Middle frontal gyrus (tissue), 1 donor: ENCODE measurements at regions not wholly inside any gene's neighbourhood (a gene's known extent, or its start where the extent isn't known, plus 50 kb on each side); places are given as distances from the start of the nearest gene placed in this dataset.

ENCODE experiments used
- DNase-seq: peaks from one replicate; pipeline ENCODE4 v3.0.0-alpha.2; 2015; ENCODE audit warnings: low spot score; ENCODE audit errors: extremely low spot score

DNA sequence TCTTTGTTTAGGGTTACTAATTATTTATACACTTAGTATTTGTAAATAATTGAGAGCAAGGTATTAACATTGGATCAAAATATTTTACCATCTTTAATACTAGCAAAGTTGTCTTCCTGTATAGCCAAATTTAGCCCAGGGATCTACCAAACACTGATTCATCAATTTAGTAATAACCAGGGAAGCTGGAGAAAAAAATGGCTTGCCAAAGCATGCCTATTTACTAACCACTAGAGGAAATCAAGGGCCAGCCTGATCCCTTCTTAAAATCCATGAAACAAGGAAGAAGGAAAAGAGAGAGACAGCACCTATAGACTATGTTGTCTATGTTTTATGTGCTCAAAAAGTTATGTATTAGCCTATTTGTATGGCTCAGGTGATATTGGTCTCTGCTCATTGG, 450.3 kb upstream of the GJE1 start:
- DNase-seq = no peak

DNA sequence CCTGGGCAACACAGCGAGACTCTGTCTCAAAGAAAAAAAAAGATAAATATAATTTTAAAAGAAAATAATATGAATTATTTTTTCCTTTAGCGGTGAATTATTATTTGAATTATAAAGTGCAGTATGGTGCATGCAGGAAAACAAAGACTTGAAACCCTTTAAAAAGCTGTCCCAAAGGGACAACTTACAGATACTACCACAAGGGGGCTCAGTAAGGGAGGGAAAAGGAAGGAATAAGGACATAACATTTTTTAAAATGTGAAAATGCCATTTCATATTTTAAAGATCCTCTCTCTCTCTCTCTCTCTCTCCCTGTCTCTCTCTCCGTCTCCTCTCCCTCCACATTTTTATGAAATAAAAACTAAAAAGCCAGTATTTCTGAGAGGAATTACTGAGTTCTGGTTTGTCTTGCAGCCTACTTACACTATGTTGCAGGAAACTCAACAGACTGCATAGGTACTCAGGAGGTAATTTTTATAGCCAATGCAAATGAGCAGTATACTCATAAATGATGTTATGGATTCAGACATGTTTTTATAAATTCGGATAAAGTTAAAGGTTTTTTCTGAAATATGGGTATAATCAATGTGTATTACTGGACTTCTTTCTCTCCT, 455.0 kb upstream of the GJE1 start:
- no peak for DNase-seq

DNA sequence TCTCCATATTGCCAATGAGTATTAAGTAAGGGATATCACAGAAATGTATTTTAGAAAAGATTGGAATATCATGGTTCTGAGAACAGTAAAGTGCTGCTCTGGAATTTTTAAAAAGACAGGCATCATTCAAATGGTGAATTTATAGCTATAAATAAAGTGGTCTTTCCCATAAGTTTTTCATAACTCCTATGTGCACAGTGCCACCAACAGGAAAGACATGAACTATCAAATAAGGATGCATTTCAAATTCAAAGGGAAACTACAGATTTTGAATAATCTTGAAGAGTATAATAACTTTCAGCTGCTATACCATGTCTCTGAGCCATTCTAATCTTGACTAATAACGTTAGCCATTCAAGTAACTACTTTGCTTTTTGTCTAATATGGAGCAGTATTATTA, 456.8 kb upstream of the GJE1 start:
- DNase-seq = no peak

DNA sequence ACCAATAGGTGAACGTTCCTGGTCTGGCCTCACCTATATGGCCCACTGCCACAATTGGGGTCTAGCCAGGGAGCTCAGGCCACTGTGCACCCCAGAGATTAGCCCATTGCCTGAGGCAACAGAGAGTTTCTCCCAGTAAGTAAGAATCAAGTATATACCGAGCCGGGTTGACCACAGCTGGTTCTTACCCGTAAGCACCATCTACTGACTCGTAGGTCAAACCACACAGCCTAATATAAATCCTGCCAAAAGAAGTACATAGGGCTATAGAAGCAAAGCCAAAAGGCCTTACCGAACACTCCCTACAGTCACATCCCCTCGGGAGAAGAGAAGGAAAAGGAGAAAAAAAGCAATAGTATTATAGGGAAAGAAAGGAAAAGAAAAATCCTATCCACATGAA, 463.6 kb upstream of the GJE1 start:
- DNase-seq = no peak

DNA sequence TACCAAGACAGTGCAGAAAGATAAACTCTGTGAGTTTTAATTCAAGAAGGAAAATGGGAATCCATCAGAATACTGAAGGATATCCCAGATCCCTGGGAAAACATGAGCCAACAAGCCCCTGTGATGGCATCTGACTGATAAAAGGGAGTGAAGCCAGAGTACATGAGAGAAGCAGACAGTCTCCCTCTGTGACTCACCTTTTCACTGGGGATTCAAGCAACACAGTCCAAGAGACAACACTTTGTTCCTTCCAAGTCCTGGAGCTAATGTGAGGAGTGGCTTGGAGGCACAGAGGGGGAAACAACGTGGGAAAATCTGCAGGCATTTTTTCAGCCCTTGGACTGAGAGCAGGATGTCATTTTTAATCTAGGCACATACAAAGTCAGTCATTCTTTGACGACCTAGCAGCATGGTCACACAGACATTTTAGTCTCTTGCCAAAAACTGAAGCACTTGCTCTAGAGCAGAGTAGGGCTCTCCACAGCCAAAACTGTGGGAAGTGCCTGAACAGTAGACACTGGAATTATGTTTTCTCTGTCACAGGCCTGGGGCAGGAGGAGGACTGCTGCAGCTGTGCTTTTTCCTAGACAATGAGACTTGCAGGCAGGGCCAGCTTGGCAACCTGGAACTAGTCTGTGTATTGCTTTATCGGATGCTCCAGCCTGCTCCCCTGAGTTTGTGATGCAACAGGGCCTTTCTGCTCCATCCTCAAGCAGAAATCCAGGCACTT, 465.0 kb upstream of the GJE1 start:
- no peak for DNase-seq

DNA sequence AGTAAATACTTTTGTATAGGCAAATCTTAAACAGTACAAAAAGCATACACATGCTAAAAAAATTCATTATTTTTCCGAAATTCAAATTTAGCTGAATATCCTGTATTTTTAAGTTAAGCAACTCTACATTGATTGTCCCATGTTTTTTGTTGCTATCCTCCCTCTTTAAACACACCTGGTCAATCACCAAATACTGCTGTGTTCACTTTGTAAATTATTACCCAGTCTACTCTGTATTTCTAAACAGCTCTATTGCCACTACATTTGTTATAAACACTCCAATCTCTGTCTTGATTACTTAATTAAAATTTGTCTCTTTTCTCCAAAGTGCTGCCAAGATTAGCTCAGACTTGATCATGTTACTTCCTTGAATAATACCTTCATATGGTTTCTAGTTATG, 466.5 kb upstream of the GJE1 start:
- DNase-seq = no peak

DNA sequence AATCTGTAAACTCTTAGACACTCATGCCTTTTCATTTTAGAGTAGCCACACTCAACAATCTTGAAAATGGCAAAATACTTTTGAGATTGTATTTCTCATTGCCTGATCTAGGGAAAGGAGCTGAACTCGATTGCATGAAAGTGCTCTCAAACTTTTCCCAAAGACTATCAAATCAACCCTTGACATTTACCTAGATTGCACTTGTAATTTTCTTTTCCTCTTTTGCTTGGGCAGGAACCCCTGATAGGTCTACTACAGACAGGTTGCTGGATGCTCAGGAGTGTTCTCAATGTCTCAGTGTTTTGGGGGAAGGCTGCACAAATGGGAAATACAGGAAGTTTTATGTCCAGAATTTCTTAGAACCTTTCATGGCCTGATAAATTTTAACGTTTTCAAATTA, 468.0 kb upstream of the GJE1 start:
- no peak for DNase-seq

DNA sequence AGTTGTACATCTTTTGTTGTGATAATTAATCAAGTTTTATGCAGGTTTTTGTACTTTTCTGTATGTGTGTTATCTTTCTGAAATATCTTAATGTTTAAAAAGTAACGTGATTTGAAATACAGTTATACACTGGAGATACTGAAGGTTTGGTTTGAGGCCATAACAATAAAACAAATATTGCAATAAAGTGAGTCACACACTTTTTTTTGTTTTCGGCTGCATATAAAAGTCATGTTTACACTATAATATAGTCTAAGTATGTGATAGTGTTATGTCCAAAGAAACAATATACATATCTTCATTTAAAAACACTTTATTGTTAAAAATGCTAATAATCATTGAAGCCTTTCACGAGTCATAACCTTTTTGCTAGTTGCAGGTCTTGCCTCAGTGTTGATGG, 473.1 kb upstream of the GJE1 start:
- no peak for DNase-seq

DNA sequence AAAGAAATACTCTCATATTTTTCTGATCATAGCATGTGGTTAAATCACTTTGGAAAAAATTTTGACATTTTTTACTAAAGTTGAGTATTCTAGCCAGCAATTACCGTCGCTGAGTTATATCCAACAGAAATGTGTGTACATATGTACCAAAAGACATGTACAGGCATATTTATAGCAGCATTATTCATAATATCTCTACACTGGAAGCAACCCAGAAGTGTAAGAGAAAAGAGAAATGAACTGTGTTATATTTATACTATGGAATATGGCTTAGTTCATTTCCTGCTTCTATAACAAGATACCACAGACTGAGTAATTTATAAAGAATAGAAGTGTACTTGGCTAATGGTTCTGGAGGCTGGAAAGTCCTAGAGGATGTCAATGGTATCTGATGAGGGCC, 474.0 kb upstream of the GJE1 start:
- no peak for DNase-seq

DNA sequence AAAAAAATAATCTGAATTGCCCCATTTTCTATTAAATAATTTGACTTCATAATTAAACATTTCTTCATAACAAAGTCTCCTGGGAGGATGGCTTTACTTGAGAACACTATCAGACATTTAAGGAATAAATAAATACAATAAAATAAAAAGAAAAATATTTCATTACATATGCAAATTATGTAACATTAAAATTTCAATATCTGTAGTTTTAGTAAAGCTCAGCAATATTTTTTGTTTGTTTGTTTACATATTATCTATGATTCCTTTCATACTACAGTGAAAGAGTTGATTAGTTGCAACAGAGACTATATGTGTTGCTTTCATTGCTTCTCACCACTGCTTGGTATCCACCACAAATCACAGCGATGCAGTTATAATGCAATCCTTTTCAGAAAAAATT, 474.9 kb upstream of the GJE1 start:
- no peak for DNase-seq

DNA sequence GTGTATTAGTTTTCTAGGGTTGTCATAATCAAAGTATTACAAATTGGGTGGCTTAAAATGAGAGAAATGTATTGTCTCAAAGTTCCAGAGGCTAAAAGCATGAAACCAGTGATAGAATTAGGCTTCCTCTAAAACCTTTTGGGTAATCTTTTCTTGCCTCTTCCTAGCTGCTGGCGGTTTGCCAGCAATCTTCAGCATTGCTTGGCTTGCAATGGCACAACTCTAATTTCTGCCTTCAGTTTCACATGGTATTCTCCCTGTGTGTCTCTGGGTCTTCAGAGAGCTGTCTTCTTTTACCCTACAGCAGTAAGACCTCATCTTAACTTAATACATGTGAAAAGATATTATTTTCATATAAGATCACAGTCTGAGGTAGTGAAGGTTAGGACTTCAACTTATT, 479.1 kb upstream of the GJE1 start:
- no peak for DNase-seq

DNA sequence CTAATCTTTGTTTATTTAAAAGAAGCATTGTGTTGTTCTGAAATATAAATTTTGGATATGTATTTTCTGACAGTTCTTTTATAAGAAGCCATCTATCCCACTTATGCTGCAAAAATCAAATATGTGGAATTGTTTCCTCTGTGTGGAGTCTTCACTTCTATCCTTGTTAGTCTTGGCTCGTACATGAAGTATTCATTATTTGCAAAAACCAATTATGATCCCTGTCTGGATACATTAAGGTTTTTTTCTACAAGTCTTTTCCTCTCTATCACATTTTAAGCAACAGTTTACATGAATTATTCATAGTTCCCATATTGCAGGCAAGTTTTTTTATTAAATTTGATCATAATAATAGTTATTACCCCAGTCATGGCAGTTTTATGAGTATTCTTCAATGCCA, 490.8 kb upstream of the GJE1 start:
- no peak for DNase-seq

DNA sequence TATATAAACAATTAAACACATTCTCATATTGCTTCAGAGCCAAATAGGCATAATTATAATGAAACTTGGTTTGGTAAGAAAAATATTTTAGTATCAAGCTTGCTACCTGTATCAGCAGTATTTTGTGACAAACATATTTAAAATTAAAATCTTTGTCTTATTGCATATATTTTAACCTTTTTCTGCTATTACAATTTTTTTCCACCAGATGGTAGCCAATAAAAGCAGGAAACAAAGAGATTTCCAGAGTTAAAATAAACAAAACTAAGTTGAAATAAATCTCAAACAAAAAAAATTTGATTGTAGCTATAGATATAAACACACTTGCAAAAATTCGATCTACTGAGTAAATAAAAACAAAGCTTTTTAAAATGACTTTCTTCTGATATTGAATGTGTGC, 491.3 kb upstream of the GJE1 start:
- DNase-seq = no peak

DNA sequence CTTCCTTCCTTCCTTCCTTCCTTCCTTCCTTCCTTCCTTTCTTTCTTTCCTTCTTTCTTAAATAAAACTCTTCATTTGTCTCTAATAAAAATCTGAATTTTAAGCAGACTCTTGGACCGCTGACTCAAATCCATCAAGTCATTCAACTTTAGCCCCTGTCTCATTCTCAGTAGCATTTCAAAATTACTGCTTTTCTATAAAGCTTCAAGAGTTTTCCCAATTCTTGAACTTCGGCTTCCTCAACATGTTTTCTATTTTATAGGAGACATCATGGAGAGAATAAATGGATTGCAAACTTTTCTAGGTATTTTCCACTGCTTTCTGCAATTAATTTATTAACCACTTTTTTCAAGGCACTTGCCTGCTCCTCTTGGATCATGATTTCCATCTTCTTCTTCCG, 497.1 kb upstream of the GJE1 start:
- DNase-seq = no peak

DNA sequence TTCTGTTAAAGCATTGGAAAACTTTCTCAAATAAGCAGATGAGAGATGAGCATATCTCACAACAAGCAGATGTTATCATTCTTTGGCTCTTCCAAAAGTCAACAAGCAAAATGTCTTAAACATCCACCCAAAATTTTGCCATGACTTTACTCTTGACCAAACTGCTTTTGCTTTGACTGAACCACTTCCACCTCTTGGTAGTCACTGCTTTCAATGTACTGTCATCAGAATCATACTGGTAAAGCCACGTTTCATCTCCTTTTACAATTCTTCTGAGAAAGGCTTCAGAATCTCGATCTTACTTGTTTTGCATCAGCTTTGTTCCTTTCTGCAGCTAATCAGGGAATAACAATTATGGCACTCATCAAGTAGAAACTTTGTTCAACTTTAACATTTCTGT, 498.5 kb upstream of the GJE1 start:
- DNase-seq = no peak

DNA sequence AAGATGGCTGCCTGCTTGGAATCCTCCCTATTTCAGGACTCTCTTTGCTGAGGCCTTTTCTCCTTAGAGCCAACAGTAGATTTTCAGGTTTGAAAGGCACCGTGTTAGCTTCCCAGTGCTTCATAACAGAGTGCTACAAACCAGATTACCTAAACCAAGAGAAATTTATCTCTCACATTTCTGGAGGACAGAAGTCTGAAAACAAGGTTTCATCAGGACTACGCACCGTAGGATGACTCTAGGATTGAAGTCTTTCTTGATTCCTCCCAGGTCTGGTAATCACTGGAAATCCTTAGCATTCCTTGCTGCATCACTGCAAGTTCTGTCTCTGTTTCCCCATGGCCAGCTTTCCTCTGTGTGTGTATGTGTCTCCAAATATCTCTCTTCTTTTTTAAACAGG, 508.4 kb upstream of the GJE1 start:
- no peak for DNase-seq

DNA sequence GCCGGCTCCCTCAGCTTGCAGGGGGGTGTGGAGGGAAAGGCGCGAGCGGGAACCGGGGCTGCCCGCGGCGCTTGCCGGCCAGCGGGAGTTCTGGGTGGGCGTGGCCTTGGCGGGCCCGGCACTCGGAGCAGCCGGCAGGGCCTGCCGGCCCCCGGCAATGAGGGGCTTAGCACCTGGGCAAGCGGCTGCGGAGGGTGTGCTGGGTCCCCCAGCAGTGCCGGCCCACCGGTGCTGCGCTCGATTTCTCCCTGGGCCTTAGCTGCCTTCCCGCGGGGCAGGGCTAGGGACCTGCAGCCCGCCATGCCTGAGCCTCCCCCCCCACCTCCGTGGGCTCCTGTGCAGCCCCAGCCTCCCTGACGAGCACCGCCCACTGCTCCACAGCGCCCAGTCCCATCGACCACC, 514.5 kb upstream of the GJE1 start:
- no peak for DNase-seq

DNA sequence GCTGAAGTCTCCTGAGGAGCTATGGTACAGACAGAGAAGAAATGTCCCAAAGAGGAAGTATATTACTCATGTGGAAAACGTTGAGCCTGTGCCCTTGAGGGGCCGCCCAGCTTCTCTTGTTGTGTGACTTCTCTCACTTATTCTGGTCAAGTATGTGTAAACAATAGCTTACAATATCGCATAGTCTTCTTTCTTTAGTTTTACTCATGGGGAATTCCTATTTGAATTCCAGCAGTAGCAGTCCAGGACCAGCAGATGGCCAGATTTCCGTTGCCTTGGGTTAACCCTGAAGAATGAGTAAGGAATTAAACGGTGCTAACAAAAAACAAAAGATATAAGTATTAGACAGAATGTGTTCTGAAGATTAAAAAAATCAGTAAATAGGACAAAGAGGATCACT, 522.0 kb upstream of the GJE1 start:
- no peak for DNase-seq

DNA sequence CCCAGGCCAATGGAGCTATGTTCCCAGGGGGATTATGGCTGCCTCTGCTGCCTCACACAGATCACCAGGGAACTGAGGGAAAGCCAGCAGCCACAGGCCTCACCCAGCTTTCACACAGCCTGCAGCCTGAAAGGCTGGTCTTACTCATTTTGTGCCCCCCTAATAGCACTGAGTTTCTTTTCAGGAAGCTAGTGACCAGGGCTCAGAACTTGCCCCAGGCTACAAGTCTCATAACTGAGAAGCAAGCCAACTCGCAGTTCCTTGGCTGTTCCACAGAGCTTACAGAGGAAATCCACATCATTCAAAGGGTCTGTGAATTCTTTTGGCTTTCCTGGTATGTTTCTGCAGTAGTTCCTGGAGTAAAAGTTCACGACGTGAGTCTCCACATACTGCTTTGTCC, 524.8 kb upstream of the GJE1 start:
- no peak for DNase-seq

DNA sequence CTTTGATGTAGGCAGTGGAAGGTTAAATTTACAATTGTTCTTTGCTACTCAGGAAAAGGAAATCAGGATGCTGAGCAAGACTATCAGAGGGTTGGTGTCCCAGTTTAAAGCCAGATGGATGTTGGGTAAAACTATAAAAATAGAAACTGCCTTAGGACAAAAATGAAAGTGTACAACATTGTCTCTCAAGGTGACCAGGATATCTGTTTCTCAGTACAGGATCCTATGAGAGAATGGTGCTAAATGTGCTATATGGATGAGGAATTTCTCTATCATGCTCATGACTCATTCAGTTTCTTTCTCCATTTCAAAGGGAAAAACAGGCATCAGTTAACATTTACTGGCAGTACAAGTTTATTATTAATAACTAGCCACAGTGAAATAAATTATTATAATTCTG, 534.2 kb upstream of the GJE1 start:
- no peak for DNase-seq

DNA sequence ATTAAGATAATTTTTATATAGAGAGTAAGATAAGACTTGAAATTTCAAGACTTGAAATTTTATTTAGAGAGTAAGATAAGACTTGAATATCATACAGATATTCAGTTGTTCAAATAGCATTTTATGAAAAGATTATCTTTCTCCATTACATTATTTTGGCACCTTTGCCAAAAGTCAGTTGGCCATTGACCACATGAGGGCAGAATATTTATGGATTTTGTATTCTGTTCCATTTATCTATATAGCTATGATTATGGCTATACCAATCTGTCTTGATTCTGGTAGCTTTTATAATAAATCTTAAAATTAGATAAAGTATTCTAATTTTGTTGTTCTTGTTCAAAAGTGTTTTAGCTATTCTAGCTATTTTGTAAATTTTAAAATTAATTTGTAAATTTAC, 537.9 kb upstream of the GJE1 start:
- DNase-seq = no peak

DNA sequence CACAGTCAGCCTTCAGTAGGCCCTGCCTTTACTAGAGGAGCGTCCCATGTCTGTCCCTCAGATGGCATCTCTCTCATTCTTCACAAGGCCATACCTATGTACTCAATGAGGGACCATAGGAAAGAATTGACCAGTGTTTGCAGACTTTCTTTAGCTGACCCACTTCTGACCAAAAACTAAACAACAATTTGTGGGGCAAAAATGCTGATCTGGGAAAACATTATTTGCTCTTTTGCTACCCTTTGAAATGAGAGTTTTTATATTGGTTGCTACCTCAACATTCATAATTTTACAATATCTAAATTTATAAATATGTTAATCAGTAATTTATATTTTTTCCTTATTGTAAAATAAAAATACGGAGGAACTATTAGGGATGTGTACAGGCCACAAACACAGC, 539.4 kb upstream of the GJE1 start:
- no peak for DNase-seq

DNA sequence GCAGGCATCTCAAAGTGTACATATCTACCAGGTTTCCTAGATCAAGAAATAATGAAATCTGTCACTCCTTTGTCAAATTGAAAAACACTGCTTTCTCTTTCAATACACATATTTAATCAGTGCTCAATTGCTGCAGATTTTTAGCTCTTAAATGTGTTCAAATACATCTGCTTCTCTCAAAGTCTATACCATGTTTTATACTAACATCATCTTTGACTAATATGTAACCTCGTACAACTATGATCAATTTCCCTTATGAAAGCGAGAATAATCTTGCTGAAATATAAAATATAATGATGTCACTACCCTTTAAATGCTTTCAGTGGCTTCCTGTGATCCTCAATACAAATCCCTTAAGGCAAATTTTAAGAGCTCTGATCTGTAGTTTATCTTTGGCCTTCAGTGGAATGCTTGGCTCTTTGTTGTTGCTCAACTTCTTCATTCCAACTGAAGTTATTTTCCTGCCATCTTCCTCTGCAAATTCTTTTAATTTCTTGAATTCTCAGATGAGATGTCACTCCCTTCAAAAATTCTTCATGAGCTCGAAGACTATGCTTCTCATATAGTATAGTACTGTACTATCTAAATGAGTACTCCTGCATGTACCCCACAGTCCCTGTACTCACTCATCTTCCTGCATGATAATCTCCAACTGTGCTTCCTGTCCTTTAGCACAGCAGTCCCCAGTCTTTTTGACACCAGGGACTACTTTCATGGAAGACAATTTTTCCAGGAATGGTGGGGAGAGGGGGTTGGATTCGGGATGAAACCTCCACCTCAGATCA, 545.1 kb upstream of the GJE1 start:
- no peak for DNase-seq
